ENCODE measurements at regions not wholly inside any gene's neighbourhood (a gene's known extent, or its start where the extent isn't known, plus 50 kb on each side); places are given as distances from the start of the nearest gene placed in this dataset.

- TF ChIP-seq CTCF (optimal IDR thresholded peaks at IDR 0.05 in 1 of 3, IDR thresholded peaks at IDR 0.05 in 1 of 3, conservative IDR thresholded peaks at IDR 0.05 in 1 of 3; ENCODE audit: extremely low read depth in 1 of 3, insufficient read depth in 2 of 3, low read length in 3 of 3) (no peak), EZH2 (IDR thresholded peaks at IDR 0.05; ENCODE audit: low read length) (no peak)
Observed at GRCh38 chr1:191174298-191174697, 696.6 kb upstream of the BRINP3 start.

Measured in keratinocyte (primary cell).